RWPE1 (cell line): ENCODE measurements at regions not wholly inside any gene's neighbourhood (a gene's known extent, or its start where the extent isn't known, plus 50 kb on each side); places are given as distances from the start of the nearest gene placed in this dataset.
"Not testable (repeated sequence)": the region's sequence is repeated elsewhere in the genome, so short reads cannot be mapped to it uniquely, and the experiment has no call there.

Experiments used
- CTCF ChIA-PET: fragments of 350-600 bp; sonication (Branson Sonifier 250); formaldehyde crosslinking; extraction: SDS; loops from one replicate; lab custom pipeline; 2021; lab: Yijun Ruan, JAX
- POLR2A ChIA-PET: fragments of 400-600 bp; formaldehyde crosslinking; extraction: SDS; loops from one replicate; lab custom pipeline; 2020; ENCODE audit warnings: antibody characterized with exemption; ENCODE audit not compliant: low non-redundant PET; lab: Yijun Ruan, JAX
- DNase-seq: peaks from one replicate; pipeline ENCODE4 v3.0.0; 2012; ENCODE audit warnings: low spot score
- H3K27ac ChIP-seq: fragments of 450-650 bp; 2 replicates; pipeline ENCODE4 v1.5.1; 2017
- CTCF ChIP-seq: fragments of 450-650 bp; conservative IDR thresholded peaks from 2 replicates; pipeline ENCODE4 v1.5.1; 2017; ENCODE audit warnings: low read depth, mild to moderate bottlenecking

GRCh38 chr3:39725321-39725720, 84.1 kb upstream of the MYRIP start:
- POLR2A ChIA-PET, result no interaction called here
- no peak for DNase-seq
- no peak for TF ChIP-seq CTCF
- no peak overlapping the region for H3K27ac ChIP-seq
- CTCF ChIA-PET, result interaction anchor here (0.9 to 1.2 kb wide), 2 partner anchors 226 to 453 kb away, joined by 3 read pairs; no protein-coding TSS in a partner anchor

GRCh38 chr3:39727415-39727814, 82.0 kb upstream of the MYRIP start:
- POLR2A ChIA-PET, result no interaction called here
- H3K27ac ChIP-seq, result no peak overlapping the region
- DNase-seq, result no peak
- CTCF ChIA-PET, result no interaction called here
- TF ChIP-seq CTCF, result no peak

- no peak overlapping the region for H3K27ac ChIP-seq
- CTCF ChIA-PET, result no interaction called here
- POLR2A ChIA-PET, result no interaction called here
- DNase-seq, result no peak
- no peak for TF ChIP-seq CTCF
Measured at GRCh38 chr3:39733804-39734203, 75.6 kb upstream of the MYRIP start.

- CTCF ChIA-PET, POLR2A ChIA-PET, DNase-seq, H3K27ac ChIP-seq: not testable (repeated sequence)
Measured at GRCh38 chr3:39739658-39740057, 69.8 kb upstream of the MYRIP start.

GRCh38 chr3:39744746-39745145, 64.7 kb upstream of the MYRIP start:
- CTCF ChIA-PET, result no interaction called here
- POLR2A ChIA-PET, result no interaction called here
- TF ChIP-seq CTCF, result no peak
- H3K27ac ChIP-seq, result no peak overlapping the region
- no peak for DNase-seq

- ChIA-PET POLR2A (no interaction called here), CTCF (interaction anchor here (0.6 kb wide), 2 partner anchors 36 to 1011 kb away, joined by 3 to 5 read pairs; no protein-coding TSS in a partner anchor)
- no peak for TF ChIP-seq CTCF
- no peak overlapping the region for H3K27ac ChIP-seq
- no peak for DNase-seq
Measured at GRCh38 chr3:39748002-39748401, 61.4 kb upstream of the MYRIP start.

- POLR2A ChIA-PET, result no interaction called here
- TF ChIP-seq CTCF, result no peak
- no peak for DNase-seq
Measured at GRCh38 chr3:39748763-39749162, 60.6 kb upstream of the MYRIP start.

More at GRCh38 chr3:39748763-39749162, 60.6 kb upstream of the MYRIP start:
- H3K27ac ChIP-seq, result no peak overlapping the region
- CTCF ChIA-PET, result interaction anchor here (0.6 kb wide), 2 partner anchors 35 to 1803 kb away, joined by 3 to 5 read pairs; no protein-coding TSS in a partner anchor
